HEK293 (cell line): ENCODE measurements at regions not wholly inside any gene's neighbourhood (a gene's known extent, or its start where the extent isn't known, plus 50 kb on each side); places are given as distances from the start of the nearest gene placed in this dataset.

ENCODE experiments used
- CTCF ChIA-PET: fragments of 350-600 bp; formaldehyde crosslinking; extraction: SDS; loops from one replicate; lab custom pipeline; 2021; ENCODE audit warnings: antibody characterized with exemption; lab: Yijun Ruan, JAX
- POLR2A ChIA-PET: fragments of 300-600 bp; formaldehyde crosslinking; extraction: SDS; loops from one replicate; lab custom pipeline; 2020; ENCODE audit warnings: antibody characterized with exemption, inconsistent platforms; lab: Yijun Ruan, JAX
- H3K27ac ChIP-seq: fragments of 200-500 bp; sonication (Bioruptor generic); 2 replicates; pipeline ENCODE4 v1.5.1; 2014; ENCODE audit warnings: low read depth, low read length, control low read depth, inconsistent platforms; ENCODE audit errors: extremely low read depth
- H3K36me3 ChIP-seq, 2 experiments: fragments of 200-500 bp in 1 of 2; sonication (Bioruptor generic) in 1 of 2; 1 replicate in 1 of 2; 2 replicates in 1 of 2; pipeline ENCODE4 v1.5.1; 2014 to 2017; ENCODE audit warnings: inconsistent platforms in 2 of 2, low read length in 2 of 2; ENCODE audit not compliant: control insufficient read depth in 2 of 2, insufficient read depth in 1 of 2
- H3K4me1 ChIP-seq: fragments of 200-500 bp; sonication (Bioruptor generic); 2 replicates; pipeline ENCODE4 v1.5.1; 2014; ENCODE audit warnings: mild to moderate bottlenecking, low read length, inconsistent platforms; ENCODE audit not compliant: control insufficient read depth, insufficient read depth
- H3K4me3 ChIP-seq: 2 replicates; pipeline ENCODE4 v1.5.1; 2011; ENCODE audit warnings: low read depth, mild to moderate bottlenecking, control low read depth, low read length, moderate library complexity
- H3K9me3 ChIP-seq: fragments of 200-500 bp; sonication (Bioruptor generic); 2 replicates; pipeline ENCODE4 v1.5.1; 2014; ENCODE audit warnings: low read depth, low read length, inconsistent platforms; ENCODE audit not compliant: control insufficient read depth, insufficient read depth
- OVOL3 ChIP-seq: fragments of 450-650 bp; formaldehyde crosslinking; IDR thresholded peaks from 2 replicates; pipeline ENCODE4 v1.5.1; 2016; ENCODE audit warnings: missing biosample characterization, missing genetic modification characterization
- SCRT1 ChIP-seq: fragments of 450-650 bp; formaldehyde crosslinking; IDR thresholded peaks from 2 replicates; pipeline ENCODE4 v1.5.1; 2016; ENCODE audit warnings: missing biosample characterization, missing genetic modification characterization, borderline replicate concordance
- SCRT2 ChIP-seq: fragments of 450-650 bp; formaldehyde crosslinking; IDR thresholded peaks from 2 replicates; pipeline ENCODE4 v1.5.1; 2016; ENCODE audit warnings: missing biosample characterization, missing genetic modification characterization
- YY1 ChIP-seq: fragments of 450-650 bp; formaldehyde crosslinking; IDR thresholded peaks from 2 replicates; pipeline ENCODE4 v1.5.1; 2018; ENCODE audit warnings: missing biosample characterization, missing genetic modification characterization
- YY2 ChIP-seq: fragments of 450-650 bp; formaldehyde crosslinking; IDR thresholded peaks from 2 replicates; pipeline ENCODE4 v1.5.1; 2016; ENCODE audit warnings: missing biosample characterization, missing genetic modification characterization
- ZBTB21 ChIP-seq: fragments of 450-650 bp; formaldehyde crosslinking; IDR thresholded peaks from 2 replicates; pipeline ENCODE4 v1.5.1; 2017; ENCODE audit warnings: missing biosample characterization, missing genetic modification characterization
- ZEB2 ChIP-seq: fragments of 450-650 bp; formaldehyde crosslinking; IDR thresholded peaks from 2 replicates; pipeline ENCODE4 v1.5.1; 2016; ENCODE audit warnings: missing biosample characterization, missing genetic modification characterization
- ZFP3 ChIP-seq: fragments of 450-650 bp; formaldehyde crosslinking; IDR thresholded peaks from 2 replicates; pipeline ENCODE4 v1.5.1; 2016; ENCODE audit warnings: low read depth, missing biosample characterization, missing genetic modification characterization
- ZFP69B ChIP-seq: fragments of 450-650 bp; formaldehyde crosslinking; IDR thresholded peaks from 2 replicates; pipeline ENCODE4 v1.5.1; 2016; ENCODE audit warnings: missing biosample characterization, missing genetic modification characterization
- ZNF114 ChIP-seq: fragments of 450-650 bp; formaldehyde crosslinking; IDR thresholded peaks from 2 replicates; pipeline ENCODE4 v1.5.0; 2017; ENCODE audit warnings: missing biosample characterization, missing genetic modification characterization
- ZNF121 ChIP-seq: fragments of 450-650 bp; formaldehyde crosslinking; IDR thresholded peaks from 2 replicates; pipeline ENCODE4 v1.5.1; 2016; ENCODE audit warnings: missing biosample characterization, missing genetic modification characterization
- ZNF16 ChIP-seq: fragments of 450-650 bp; formaldehyde crosslinking; IDR thresholded peaks from 2 replicates; pipeline ENCODE4 v1.5.1; 2016; ENCODE audit warnings: low read depth, missing biosample characterization, missing genetic modification characterization
- ZNF248 ChIP-seq: fragments of 450-650 bp; formaldehyde crosslinking; IDR thresholded peaks from 2 replicates; pipeline ENCODE4 v1.5.1; 2017; ENCODE audit warnings: missing biosample characterization, missing genetic modification characterization
- ZNF324 ChIP-seq: fragments of 450-650 bp; formaldehyde crosslinking; IDR thresholded peaks from 2 replicates; pipeline ENCODE4 v1.5.1; 2016; ENCODE audit warnings: missing biosample characterization, missing genetic modification characterization
- ZNF544 ChIP-seq: fragments of 450-650 bp; formaldehyde crosslinking; IDR thresholded peaks from 2 replicates; pipeline ENCODE4 v1.5.0; 2017; ENCODE audit warnings: missing biosample characterization, missing genetic modification characterization
- ZNF548 ChIP-seq: fragments of 450-650 bp; formaldehyde crosslinking; IDR thresholded peaks from 2 replicates; pipeline ENCODE4 v1.5.1; 2016; ENCODE audit warnings: missing biosample characterization, missing genetic modification characterization
- ZNF549 ChIP-seq: fragments of 450-650 bp; IDR thresholded peaks from 2 replicates; pipeline ENCODE4 v1.5.1; 2018; ENCODE audit warnings: missing biosample characterization, missing genetic modification characterization, mild to moderate bottlenecking, inconsistent platforms, moderate library complexity
- ZNF585B ChIP-seq: fragments of 450-650 bp; formaldehyde crosslinking; IDR thresholded peaks from 2 replicates; pipeline ENCODE4 v1.5.1; 2016; ENCODE audit warnings: missing biosample characterization, missing genetic modification characterization
- ZNF677 ChIP-seq: fragments of 450-650 bp; IDR thresholded peaks from 2 replicates; pipeline ENCODE4 v1.5.0; 2018; ENCODE audit warnings: missing biosample characterization, mild to moderate bottlenecking, missing genetic modification characterization, moderate library complexity
- ZNF707 ChIP-seq: fragments of 450-650 bp; formaldehyde crosslinking; IDR thresholded peaks from 2 replicates; pipeline ENCODE4 v1.5.1; 2016; ENCODE audit warnings: missing biosample characterization, missing genetic modification characterization
- TF ChIP-seq, protein P1 (sequence below): fragments of 450-650 bp; formaldehyde crosslinking; IDR thresholded peaks from 2 replicates; pipeline ENCODE4 v1.5.1; 2016; ENCODE audit warnings: missing biosample characterization, missing genetic modification characterization
- TF ChIP-seq, protein P2 (sequence below): fragments of 450-650 bp; formaldehyde crosslinking; IDR thresholded peaks from 2 replicates; pipeline ENCODE4 v1.5.1; 2016; ENCODE audit warnings: missing biosample characterization, missing genetic modification characterization
- TF ChIP-seq, protein P3 (sequence below): fragments of 450-650 bp; formaldehyde crosslinking; IDR thresholded peaks from 2 replicates; pipeline ENCODE4 v1.5.1; 2017; ENCODE audit warnings: missing biosample characterization, missing genetic modification characterization
- TF ChIP-seq, protein P4 (sequence below): fragments of 450-650 bp; formaldehyde crosslinking; IDR thresholded peaks from 2 replicates; pipeline ENCODE4 v1.5.1; 2017; ENCODE audit warnings: missing biosample characterization, mild to moderate bottlenecking, missing genetic modification characterization, moderate library complexity

DNA sequence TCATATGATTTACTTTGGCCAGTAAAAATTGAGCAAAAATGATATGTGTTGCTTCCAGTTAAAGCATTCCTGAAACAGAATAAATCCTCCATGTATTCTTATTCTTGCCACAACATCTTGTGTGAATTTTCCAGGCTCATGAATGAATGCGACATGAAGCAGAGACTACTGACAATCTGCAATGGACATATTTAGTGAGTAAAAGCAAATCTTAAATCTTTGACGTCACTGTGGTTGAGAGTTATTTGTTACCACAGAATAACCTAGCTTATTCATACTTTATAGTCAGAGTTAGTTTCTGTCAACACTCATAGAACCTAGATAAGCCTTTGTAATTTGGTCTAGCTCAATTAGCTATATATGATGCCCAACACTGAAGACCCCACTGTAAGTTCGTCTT is 1443.1 kb downstream of the PCDH9 start (continued):
- TF ChIP-seq, protein P1, sequence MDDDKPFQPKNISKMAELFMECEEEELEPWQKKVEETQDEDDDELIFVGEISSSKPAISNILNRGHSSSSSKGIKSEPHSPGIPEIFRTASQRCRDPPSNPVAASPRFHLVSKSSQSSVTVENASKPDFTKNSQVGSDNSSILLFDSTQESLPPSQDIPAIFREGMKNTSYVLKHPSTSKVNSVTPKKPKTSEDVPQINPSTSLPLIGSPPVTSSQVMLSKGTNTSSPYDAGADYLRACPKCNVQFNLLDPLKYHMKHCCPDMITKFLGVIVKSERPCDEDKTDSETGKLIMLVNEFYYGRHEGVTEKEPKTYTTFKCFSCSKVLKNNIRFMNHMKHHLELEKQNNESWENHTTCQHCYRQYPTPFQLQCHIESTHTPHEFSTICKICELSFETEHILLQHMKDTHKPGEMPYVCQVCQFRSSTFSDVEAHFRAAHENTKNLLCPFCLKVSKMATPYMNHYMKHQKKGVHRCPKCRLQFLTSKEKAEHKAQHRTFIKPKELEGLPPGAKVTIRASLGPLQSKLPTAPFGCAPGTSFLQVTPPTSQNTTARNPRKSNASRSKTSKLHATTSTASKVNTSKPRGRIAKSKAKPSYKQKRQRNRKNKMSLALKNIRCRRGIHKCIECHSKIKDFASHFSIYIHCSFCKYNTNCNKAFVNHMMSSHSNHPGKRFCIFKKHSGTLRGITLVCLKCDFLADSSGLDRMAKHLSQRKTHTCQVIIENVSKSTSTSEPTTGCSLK (tag by site-specific recombination) = no peak
- no peak for TF ChIP-seq ZNF548 (tag by site-specific recombination)

DNA sequence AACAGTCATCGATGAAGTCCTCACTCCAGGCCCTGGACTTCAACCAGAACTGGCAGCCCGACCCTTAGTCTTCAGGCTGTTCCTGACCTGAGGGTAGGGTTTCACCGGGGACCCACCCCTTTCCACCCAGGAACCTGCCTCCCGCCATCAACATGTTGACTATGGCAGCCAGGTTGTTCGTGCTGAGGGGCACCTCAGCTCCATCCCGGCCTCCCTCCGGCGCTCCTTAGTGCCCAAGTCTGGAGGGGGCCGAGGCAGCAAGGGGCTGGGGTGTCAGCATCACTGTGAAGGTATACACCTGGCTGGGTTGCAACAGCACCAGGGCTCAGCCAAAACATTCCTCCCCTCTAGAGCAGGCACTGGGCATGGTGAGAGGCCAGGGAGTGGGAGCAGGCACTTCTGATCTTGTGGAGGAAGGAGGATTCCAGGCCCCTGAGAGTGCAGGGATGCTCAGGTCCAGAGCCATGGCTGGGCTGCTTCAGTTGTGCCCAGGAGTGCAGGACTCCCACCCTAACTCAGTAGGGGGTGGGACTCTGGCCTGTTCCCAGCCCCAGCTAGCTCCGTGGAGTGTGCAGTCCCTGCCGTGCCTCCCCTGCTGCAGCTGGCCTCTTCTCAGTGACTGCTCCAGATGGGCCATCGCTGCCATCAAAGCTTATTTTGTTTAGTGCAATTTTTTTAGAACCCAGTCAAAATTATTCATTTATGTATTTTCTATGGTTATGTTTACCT is 1445.9 kb downstream of the PCDH9 start:
- Histone ChIP-seq H3K27ac (no peak overlapping the region), H3K9me3 (no peaks in the 10 kb centered on the region), H3K4me1 (no peaks in the 10 kb centered on the region), H3K4me3 (no peak overlapping the region), H3K36me3 (no peaks in the 10 kb centered on the region)
- no peak for TF ChIP-seq ZNF549 (tag by site-specific recombination)
- no peak for TF ChIP-seq ZBTB21 (tag by site-specific recombination)
- TF ChIP-seq YY1 (tag by site-specific recombination) = no peak
- TF ChIP-seq SCRT2 (tag by site-specific recombination) = no peak
- TF ChIP-seq YY2 (tag by site-specific recombination) = no peak
- CTCF ChIA-PET = interaction anchor here (0.7 kb wide), 1 partner anchor 9 kb away, joined by 3 read pairs; no protein-coding TSS in a partner anchor
- POLR2A ChIA-PET = no interaction called here

DNA sequence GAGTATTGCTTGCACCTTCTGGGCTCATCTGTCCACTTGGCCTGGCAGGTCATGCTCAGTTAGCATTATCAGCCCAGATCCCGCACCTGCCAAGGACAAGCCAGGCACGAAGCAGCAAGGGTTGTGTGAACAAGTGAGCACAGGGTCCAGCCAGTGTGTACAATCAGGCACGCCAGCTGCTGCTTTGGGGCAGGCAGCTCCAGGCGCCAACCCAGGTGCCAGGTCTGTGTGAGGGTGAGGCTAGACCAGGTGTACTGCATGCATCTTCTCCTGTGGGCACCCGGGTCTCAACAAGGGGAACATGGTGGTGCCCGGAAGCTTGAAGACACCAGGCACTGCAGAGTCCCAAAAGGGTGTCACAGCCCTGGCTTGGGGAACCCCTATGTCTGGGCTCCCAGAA is 1446.8 kb downstream of the PCDH9 start:
- Histone ChIP-seq H3K36me3 (no peaks in the 10 kb centered on the region), H3K4me3 (no peak overlapping the region), H3K9me3 (no peaks in the 10 kb centered on the region)
- TF ChIP-seq OVOL3 (tag by site-specific recombination) (no peak), ZNF544 (tag by site-specific recombination) (no peak), ZFP3 (no peak), ZFP69B (tag by site-specific recombination) (no peak), ZNF324 (tag by site-specific recombination) (no peak), ZNF707 (tag by site-specific recombination) (no peak), ZNF248 (tag by site-specific recombination) (no peak), YY1 (tag by site-specific recombination) (no peak), ZNF121 (tag by site-specific recombination) (no peak), ZNF585B (no peak), ZEB2 (tag by site-specific recombination) (no peak), ZNF16 (tag by site-specific recombination) (no peak), ZNF114 (tag by site-specific recombination) (no peak), SCRT2 (tag by site-specific recombination) (no peak), SCRT1 (no peak), ZNF677 (tag by site-specific recombination) (no peak)
- TF ChIP-seq, protein P2, sequence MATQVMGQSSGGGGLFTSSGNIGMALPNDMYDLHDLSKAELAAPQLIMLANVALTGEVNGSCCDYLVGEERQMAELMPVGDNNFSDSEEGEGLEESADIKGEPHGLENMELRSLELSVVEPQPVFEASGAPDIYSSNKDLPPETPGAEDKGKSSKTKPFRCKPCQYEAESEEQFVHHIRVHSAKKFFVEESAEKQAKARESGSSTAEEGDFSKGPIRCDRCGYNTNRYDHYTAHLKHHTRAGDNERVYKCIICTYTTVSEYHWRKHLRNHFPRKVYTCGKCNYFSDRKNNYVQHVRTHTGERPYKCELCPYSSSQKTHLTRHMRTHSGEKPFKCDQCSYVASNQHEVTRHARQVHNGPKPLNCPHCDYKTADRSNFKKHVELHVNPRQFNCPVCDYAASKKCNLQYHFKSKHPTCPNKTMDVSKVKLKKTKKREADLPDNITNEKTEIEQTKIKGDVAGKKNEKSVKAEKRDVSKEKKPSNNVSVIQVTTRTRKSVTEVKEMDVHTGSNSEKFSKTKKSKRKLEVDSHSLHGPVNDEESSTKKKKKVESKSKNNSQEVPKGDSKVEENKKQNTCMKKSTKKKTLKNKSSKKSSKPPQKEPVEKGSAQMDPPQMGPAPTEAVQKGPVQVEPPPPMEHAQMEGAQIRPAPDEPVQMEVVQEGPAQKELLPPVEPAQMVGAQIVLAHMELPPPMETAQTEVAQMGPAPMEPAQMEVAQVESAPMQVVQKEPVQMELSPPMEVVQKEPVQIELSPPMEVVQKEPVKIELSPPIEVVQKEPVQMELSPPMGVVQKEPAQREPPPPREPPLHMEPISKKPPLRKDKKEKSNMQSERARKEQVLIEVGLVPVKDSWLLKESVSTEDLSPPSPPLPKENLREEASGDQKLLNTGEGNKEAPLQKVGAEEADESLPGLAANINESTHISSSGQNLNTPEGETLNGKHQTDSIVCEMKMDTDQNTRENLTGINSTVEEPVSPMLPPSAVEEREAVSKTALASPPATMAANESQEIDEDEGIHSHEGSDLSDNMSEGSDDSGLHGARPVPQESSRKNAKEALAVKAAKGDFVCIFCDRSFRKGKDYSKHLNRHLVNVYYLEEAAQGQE (tag by site-specific recombination) = no peak
- TF ChIP-seq, protein P3, sequence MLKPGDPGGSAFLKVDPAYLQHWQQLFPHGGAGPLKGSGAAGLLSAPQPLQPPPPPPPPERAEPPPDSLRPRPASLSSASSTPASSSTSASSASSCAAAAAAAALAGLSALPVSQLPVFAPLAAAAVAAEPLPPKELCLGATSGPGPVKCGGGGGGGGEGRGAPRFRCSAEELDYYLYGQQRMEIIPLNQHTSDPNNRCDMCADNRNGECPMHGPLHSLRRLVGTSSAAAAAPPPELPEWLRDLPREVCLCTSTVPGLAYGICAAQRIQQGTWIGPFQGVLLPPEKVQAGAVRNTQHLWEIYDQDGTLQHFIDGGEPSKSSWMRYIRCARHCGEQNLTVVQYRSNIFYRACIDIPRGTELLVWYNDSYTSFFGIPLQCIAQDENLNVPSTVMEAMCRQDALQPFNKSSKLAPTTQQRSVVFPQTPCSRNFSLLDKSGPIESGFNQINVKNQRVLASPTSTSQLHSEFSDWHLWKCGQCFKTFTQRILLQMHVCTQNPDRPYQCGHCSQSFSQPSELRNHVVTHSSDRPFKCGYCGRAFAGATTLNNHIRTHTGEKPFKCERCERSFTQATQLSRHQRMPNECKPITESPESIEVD (tag by site-specific recombination) = no peak
- TF ChIP-seq, protein P4, sequence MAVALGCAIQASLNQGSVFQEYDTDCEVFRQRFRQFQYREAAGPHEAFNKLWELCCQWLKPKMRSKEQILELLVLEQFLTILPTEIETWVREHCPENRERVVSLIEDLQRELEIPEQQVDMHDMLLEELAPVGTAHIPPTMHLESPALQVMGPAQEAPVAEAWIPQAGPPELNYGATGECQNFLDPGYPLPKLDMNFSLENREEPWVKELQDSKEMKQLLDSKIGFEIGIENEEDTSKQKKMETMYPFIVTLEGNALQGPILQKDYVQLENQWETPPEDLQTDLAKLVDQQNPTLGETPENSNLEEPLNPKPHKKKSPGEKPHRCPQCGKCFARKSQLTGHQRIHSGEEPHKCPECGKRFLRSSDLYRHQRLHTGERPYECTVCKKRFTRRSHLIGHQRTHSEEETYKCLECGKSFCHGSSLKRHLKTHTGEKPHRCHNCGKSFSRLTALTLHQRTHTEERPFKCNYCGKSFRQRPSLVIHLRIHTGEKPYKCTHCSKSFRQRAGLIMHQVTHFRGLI (tag by site-specific recombination) = no peak
- TF ChIP-seq, all 188 proteins: peak for 0
- Histone ChIP-seq H3K27ac (no peak overlapping the region), H3K4me1 (no peaks in the 10 kb centered on the region)
- ChIA-PET CTCF (interaction anchor here (0.5 to 0.7 kb wide), 2 partner anchors 10 to 14 kb away, joined by 3 to 4 read pairs; no protein-coding TSS in a partner anchor), POLR2A (no interaction called here)
